Mammary epithelial cell (primary cell): ENCODE measurements at regions not wholly inside any gene's neighbourhood (a gene's known extent, or its start where the extent isn't known, plus 50 kb on each side); places are given as distances from the start of the nearest gene placed in this dataset.

Experiments
- CTCF ChIP-seq, 2 donors: IDR thresholded peaks in 1 of 2; conservative IDR thresholded peaks in 1 of 2; 2 replicates each; pipeline ENCODE4 v1.5.1; 2011 to 2012; ENCODE audit warnings: inconsistent platforms in 2 of 2, low read length in 2 of 2, mild to moderate bottlenecking in 2 of 2, control low read depth in 1 of 2, low read depth in 1 of 2; ENCODE audit not compliant: insufficient read depth in 1 of 2; ENCODE audit errors: extremely low read depth in 1 of 2
- EZH2 ChIP-seq: IDR thresholded peaks from 2 replicates; pipeline ENCODE4 v1.6.1; 2012; ENCODE audit warnings: low read length, inconsistent platforms, borderline replicate concordance

DNA sequence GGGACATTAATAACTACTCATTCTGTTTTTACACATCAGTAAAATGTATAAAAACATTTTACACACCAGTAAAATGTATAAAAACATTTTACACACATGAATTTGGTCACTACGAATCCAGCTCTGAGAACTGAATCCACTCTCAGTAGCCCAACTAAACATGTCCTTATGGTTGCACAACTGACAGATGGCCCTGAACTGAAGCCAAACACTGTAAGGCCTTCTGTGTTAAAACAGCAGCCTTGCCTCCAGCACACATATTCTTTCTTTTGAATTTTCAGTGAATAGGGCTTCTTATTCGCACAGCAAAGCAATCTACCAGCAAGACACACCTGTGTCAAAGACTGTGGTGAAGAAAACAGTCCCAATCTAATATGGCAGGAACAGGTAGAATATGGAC, 169.9 kb upstream of the FMR1 start:
- TF ChIP-seq CTCF (conservative IDR thresholded peaks at IDR 0.05 in 1 of 2, IDR thresholded peaks at IDR 0.05 in 1 of 2; ENCODE audit: extremely low read depth in 1 of 2, insufficient read depth in 1 of 2, low read depth in 1 of 2, low read length in 2 of 2) (no peak), EZH2 (no peak)
